Tibial artery (tissue), 4 donors: ENCODE measurements at regions not wholly inside any gene's neighbourhood (a gene's known extent, or its start where the extent isn't known, plus 50 kb on each side); places are given as distances from the start of the nearest gene placed in this dataset.

Experiments used
- DNase-seq, 2 donors: peaks; one replicate each; pipeline ENCODE4 v3.0.0-alpha.2; 2019
- H3K27ac ChIP-seq, 2 donors: fragments of 200-600 bp; sonication (generic) in 1 of 2; 1 replicate in 1 of 2; 2 replicates in 1 of 2; pipeline ENCODE4 v1.5.1; 2018 to 2019; ENCODE audit warnings: mild to moderate bottlenecking in 1 of 2
- H3K27me3 ChIP-seq, 2 donors: fragments of 200-600 bp; sonication (generic) in 1 of 2; one replicate each; pipeline versions ENCODE4 v1.5.1 to v1.6.0; 2016 to 2019
- H3K36me3 ChIP-seq, 3 donors: fragments of 200-600 bp; sonication (generic) in 2 of 3; one replicate each; pipeline ENCODE4 v1.5.1; 2016 to 2019; ENCODE audit warnings: mild to moderate bottlenecking in 2 of 3
- H3K4me1 ChIP-seq, 4 donors: fragments of 200-600 bp; sonication (generic) in 2 of 4; 1 replicate in 3 of 4; 2 replicates in 1 of 4; pipeline ENCODE4 v1.5.1; 2016 to 2019
- H3K4me3 ChIP-seq, 2 donors: fragments of 200-600 bp; sonication (generic) in 1 of 2; 1 replicate in 1 of 2; 2 replicates in 1 of 2; pipeline ENCODE4 v1.5.1; 2018 to 2019; ENCODE audit warnings: mild to moderate bottlenecking in 2 of 2
- H3K9me3 ChIP-seq, 3 donors: fragments of 200-600 bp; sonication (generic) in 1 of 3; one replicate each; pipeline ENCODE4 v1.5.1; 2016 to 2019
- intact Hi-C: fragments of 100-400 bp; cut with DNase I; formaldehyde crosslinking; loops from one replicate; pipeline ENCODE4 v1.15.0; 2023; ENCODE audit warnings: low total_unique reads
- TF ChIP-seq, protein P1 (sequence below), 2 experiments: fragments of 200-600 bp in 1 of 2; fragments of 450-650 bp in 1 of 2; IDR thresholded peaks; one replicate each; pipeline ENCODE4 v1.5.1; 2017 to 2019; ENCODE audit warnings: antibody characterized with exemption in 2 of 2, mild to moderate bottlenecking in 1 of 2, moderate library complexity in 1 of 2

DNA sequence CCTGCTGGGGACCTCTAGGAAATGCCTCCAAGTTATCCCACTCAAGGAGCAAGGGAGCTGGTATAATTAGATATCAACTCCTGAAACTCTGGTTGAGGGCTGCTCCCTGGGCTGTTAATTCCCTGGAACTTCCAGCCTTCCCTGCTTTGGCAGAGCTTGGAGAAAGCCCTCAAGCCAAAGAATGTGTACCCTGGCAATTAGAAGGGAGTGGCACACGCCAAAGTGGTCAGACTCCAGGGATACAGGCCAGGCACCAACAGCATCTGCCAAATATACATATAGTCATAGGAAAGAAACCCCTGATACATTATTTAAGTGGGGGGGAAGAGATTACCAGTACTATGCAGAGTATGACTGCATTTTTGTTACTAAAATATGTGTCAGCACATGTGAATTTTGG lies 616.8 kb downstream of the BCOR start:
- DNase-seq, result no peak
- H3K36me3 ChIP-seq, result no peaks in the 10 kb centered on the region
- no peak overlapping the region for H3K27ac ChIP-seq
- intact Hi-C loops, result no loop called here
- H3K4me1 ChIP-seq, result peaks cover 0 to 5% (median 0%) of the 10 kb centered on the region in 4 donors
- no peak overlapping the region for H3K4me3 ChIP-seq
- no peaks in the 10 kb centered on the region for H3K9me3 ChIP-seq
- TF ChIP-seq, protein P1, sequence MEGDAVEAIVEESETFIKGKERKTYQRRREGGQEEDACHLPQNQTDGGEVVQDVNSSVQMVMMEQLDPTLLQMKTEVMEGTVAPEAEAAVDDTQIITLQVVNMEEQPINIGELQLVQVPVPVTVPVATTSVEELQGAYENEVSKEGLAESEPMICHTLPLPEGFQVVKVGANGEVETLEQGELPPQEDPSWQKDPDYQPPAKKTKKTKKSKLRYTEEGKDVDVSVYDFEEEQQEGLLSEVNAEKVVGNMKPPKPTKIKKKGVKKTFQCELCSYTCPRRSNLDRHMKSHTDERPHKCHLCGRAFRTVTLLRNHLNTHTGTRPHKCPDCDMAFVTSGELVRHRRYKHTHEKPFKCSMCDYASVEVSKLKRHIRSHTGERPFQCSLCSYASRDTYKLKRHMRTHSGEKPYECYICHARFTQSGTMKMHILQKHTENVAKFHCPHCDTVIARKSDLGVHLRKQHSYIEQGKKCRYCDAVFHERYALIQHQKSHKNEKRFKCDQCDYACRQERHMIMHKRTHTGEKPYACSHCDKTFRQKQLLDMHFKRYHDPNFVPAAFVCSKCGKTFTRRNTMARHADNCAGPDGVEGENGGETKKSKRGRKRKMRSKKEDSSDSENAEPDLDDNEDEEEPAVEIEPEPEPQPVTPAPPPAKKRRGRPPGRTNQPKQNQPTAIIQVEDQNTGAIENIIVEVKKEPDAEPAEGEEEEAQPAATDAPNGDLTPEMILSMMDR (IDR thresholded peaks at IDR 0.05), result no peak
- no peaks in the 10 kb centered on the region for H3K27me3 ChIP-seq

DNA sequence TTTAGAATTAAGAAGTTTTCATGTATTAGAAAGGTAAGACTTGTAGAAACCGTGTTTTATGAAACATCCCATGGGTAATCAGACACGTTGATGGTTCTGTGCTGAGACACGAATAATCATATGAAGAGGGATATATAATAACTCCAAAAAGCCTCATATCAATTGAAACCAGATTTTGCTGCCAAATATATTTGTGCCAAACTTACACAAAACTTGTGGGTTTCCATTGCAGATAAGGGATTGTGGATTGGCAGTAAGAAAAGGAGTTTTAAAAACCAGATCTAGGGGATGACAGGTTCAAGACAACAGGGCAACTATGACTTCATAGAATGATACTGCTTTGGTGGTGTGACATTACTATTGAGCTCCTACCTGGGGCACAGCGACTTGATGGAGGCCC lies 616.1 kb downstream of the BCOR start:
- no peak overlapping the region for H3K27ac ChIP-seq
- H3K36me3 ChIP-seq, result no peaks in the 10 kb centered on the region
- intact Hi-C loops, result no loop called here
- H3K27me3 ChIP-seq, result no peaks in the 10 kb centered on the region
- no peak overlapping the region for H3K4me3 ChIP-seq
- DNase-seq, result no peak
- peaks cover 0 to 5% (median 0%) of the 10 kb centered on the region in 4 donors for H3K4me1 ChIP-seq
- TF ChIP-seq, protein P1 (IDR thresholded peaks at IDR 0.05), result no peak
- H3K9me3 ChIP-seq, result no peaks in the 10 kb centered on the region

DNA sequence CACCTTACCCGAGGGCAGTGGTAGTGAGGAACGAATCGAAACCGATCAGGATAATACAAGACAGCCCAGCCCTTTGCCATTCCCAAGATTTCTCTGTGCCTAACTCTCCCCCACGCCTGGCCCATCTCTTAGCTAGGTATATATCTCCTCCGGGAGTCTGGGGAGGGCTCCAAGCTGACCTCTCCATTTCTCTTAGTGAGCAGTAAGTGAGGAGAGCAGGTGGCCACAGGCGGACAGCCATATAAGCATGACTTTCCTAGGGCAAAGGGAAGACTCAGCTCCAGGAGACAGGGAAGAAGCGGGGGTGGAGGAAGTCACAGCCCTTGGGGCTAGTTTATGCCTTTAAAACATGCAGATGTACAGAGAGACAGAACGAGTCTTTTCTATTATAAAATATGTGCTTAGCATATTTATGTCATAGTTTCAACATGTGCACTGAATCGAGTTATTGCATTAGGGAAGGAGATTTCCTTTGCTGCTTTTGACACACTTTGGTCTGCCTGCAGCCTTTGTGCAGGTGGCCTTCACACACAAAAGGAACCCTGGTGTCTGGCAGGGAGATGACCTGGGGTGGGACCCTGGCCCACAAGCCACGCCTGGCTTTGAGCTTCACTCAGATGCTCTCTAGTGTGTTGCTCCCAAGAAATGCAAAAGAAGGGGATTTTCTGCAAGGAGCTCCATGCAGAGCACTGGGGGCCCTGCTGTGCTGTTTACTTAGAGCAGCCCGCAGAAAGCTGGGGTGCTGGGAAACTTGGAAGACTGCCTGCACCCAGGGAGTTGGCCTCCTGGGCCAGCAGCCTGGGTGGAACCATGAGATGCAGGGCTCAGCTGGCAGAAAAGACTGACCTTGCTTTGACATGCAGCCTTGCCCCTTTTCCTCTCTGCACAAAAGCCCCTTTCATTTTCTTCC lies 613.3 kb downstream of the BCOR start:
- H3K27ac ChIP-seq, result no peak overlapping the region
- H3K9me3 ChIP-seq, result no peaks in the 10 kb centered on the region
- TF ChIP-seq, protein P1 (IDR thresholded peaks at IDR 0.05), result no peak
- intact Hi-C loops, result no loop called here
- no peaks in the 10 kb centered on the region for H3K4me1 ChIP-seq
- no peaks in the 10 kb centered on the region for H3K27me3 ChIP-seq
- H3K4me3 ChIP-seq, result no peak overlapping the region
- no peaks in the 10 kb centered on the region for H3K36me3 ChIP-seq
- no peak for DNase-seq

DNA sequence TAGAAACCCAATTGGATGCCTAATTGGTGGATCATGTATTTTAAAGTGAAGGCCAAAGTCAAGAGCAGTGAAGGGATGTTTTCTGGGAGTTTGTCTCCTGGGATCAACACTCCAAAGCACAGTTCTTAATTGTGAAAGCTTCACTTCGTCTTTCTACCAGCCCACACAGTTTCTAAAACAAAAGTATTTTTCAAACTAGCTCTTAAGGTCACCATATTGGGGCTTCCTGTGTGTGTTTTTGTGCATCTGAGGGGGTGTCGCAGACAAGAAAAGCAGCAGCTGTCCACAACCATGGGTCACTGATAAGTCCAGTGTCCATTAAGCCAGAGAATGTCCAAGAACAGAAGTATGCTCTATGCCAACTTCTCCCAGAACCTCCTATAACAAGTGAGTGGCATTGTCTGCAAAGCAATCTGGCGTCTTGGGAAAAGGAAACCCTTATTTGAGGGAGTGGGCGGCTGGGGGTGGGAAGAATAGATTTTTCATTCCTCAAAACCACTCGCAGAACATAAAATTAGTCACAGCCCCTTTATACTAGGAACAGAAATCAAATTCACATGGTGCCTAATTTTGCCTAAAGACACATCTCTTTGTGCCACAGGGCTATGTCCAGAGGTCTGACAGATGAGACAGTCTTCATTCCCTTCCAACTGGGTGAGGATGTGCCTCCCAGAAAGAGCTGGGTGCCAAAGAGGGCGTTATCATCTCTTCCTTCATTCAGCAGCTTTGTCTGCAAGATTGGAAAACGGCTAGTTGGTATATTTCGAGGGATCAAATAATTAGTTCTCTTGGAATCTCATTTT lies 610.4 kb downstream of the BCOR start:
- TF ChIP-seq, protein P1 (IDR thresholded peaks at IDR 0.05), result no peak
- Histone ChIP-seq H3K27ac (no peak overlapping the region), H3K36me3 (no peaks in the 10 kb centered on the region), H3K4me3 (no peak overlapping the region), H3K4me1 (no peaks in the 10 kb centered on the region), H3K9me3 (no peaks in the 10 kb centered on the region), H3K27me3 (no peaks in the 10 kb centered on the region)
- intact Hi-C loops, result no loop called here
- DNase-seq, result no peak

DNA sequence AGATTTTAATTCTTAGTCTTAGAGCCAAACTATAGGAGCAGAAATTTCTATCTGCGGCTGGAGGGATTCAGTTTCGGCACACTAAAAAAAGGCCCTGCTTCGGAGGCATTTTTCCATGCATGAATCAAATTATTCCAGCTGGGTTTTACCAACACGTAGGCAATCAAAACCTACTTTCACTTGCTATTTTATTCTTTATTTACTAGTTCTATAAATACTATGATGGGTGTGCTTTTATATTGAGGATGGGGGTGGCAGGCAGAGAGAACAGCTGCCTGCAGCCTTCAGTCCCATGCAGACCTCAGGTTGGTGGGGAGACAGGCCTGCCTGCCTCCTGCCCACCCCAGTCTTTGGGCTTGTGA lies 609.8 kb downstream of the BCOR start:
- TF ChIP-seq, protein P1 (IDR thresholded peaks at IDR 0.05), result no peak
- intact Hi-C loops, result no loop called here
- Histone ChIP-seq H3K27ac (no peak overlapping the region), H3K4me3 (no peak overlapping the region), H3K4me1 (no peaks in the 10 kb centered on the region), H3K9me3 (no peaks in the 10 kb centered on the region), H3K36me3 (no peaks in the 10 kb centered on the region), H3K27me3 (no peaks in the 10 kb centered on the region)
- no peak for DNase-seq
